ENCODE measurements at regions not wholly inside any gene's neighbourhood (a gene's known extent, or its start where the extent isn't known, plus 50 kb on each side); places are given as distances from the start of the nearest gene placed in this dataset.

DNA sequence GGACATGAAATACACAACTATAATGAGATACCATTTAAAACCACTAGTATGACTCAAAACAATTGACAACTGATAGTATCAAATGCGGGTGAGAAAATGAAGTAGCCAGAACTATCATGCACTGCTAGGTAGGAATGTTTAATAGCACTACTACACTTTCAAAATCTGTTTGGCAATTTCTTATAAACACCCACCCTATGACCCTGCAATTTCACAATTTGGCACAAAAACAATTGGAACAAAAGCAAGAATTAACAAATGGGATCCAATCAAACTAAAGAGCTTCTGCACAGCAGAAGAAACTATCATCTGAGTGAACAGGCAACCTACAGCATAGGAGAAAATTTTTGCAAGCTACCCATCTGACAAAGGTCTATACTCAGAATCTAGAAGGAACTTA is 431.2 kb upstream of the GYPC start:
- TF ChIP-seq, protein P1, sequence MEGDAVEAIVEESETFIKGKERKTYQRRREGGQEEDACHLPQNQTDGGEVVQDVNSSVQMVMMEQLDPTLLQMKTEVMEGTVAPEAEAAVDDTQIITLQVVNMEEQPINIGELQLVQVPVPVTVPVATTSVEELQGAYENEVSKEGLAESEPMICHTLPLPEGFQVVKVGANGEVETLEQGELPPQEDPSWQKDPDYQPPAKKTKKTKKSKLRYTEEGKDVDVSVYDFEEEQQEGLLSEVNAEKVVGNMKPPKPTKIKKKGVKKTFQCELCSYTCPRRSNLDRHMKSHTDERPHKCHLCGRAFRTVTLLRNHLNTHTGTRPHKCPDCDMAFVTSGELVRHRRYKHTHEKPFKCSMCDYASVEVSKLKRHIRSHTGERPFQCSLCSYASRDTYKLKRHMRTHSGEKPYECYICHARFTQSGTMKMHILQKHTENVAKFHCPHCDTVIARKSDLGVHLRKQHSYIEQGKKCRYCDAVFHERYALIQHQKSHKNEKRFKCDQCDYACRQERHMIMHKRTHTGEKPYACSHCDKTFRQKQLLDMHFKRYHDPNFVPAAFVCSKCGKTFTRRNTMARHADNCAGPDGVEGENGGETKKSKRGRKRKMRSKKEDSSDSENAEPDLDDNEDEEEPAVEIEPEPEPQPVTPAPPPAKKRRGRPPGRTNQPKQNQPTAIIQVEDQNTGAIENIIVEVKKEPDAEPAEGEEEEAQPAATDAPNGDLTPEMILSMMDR (IDR thresholded peaks at IDR 0.05) = no peak
- TF ChIP-seq POLR2A (IDR thresholded peaks at IDR 0.05) = no peak
